HEK293T (cell line): ENCODE measurements at regions not wholly inside any gene's neighbourhood (a gene's known extent, or its start where the extent isn't known, plus 50 kb on each side); places are given as distances from the start of the nearest gene placed in this dataset.
"Not testable (repeated sequence)": the region's sequence is repeated elsewhere in the genome, so short reads cannot be mapped to it uniquely, and the experiment has no call there.

ENCODE experiments used
- FOXK2 ChIP-seq: fragments of 450-650 bp; IDR thresholded peaks from 2 replicates; pipeline ENCODE4 v1.6.1; 2016; ENCODE audit warnings: mild to moderate bottlenecking
- SUZ12 ChIP-seq: fragments of 450-650 bp; IDR thresholded peaks from 2 replicates; pipeline ENCODE4 v1.6.1; 2016; ENCODE audit warnings: mild to moderate bottlenecking

DNA sequence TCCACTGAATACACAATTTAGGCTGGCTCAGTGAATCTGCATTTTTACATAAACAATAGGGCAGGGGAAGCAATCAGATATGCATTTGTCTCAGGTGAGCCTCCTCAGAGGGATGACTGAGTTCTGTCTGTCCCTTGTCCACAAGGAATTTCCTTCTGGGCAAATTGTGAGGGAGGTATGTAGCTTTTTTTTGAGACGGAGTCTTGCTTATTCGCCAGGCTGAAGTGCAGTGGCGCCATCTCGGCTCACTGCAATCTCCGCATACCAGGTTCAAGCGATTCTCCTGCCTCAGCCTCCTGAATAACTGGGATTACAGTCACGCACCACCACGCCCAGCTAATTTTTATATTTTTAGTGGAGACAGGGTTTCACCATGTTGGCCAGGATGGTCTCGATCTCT, 64.6 kb downstream of the RESF1 start:
- not testable (repeated sequence) for TF ChIP-seq SUZ12, FOXK2
